ENCODE measurements at regions not wholly inside any gene's neighbourhood (a gene's known extent, or its start where the extent isn't known, plus 50 kb on each side); places are given as distances from the start of the nearest gene placed in this dataset.

GRCh38 chr5:142438573-142438972 is 113.8 kb upstream of the SPRY4 start:
- in situ Hi-C loops (cut with HindIII; ENCODE audit: low sequenced_read_pairs): no loop called here

GRCh38 chr5:142437563-142437962 is 112.7 kb upstream of the SPRY4 start:
- in situ Hi-C loops (cut with HindIII; ENCODE audit: low sequenced_read_pairs): no loop called here

GRCh38 chr5:142435410-142436115 is 110.7 kb upstream of the SPRY4 start:
- in situ Hi-C loops (cut with HindIII; ENCODE audit: low sequenced_read_pairs): no loop called here

GRCh38 chr5:142434322-142434612 is 109.4 kb upstream of the SPRY4 start:
- in situ Hi-C loops (cut with HindIII; ENCODE audit: low sequenced_read_pairs): no loop called here

GRCh38 chr5:142433526-142434321 is 108.9 kb upstream of the SPRY4 start:
- in situ Hi-C loops (cut with HindIII; ENCODE audit: low sequenced_read_pairs): no loop called here

- in situ Hi-C loops (cut with HindIII; ENCODE audit: low sequenced_read_pairs): no loop called here
Observed at GRCh38 chr5:142432961-142433360, 108.1 kb upstream of the SPRY4 start.

- in situ Hi-C loops (cut with HindIII; ENCODE audit: low sequenced_read_pairs): no loop called here
Observed at GRCh38 chr5:142432369-142432863, 107.6 kb upstream of the SPRY4 start.

- in situ Hi-C loops (cut with HindIII; ENCODE audit: low sequenced_read_pairs): no loop called here
Observed at GRCh38 chr5:142428773-142429473, 104.1 kb upstream of the SPRY4 start.

- in situ Hi-C loops (cut with HindIII; ENCODE audit: low sequenced_read_pairs): no loop called here
Observed at GRCh38 chr5:142428036-142428772, 103.4 kb upstream of the SPRY4 start.

- in situ Hi-C loops (cut with HindIII; ENCODE audit: low sequenced_read_pairs): no loop called here
Observed at GRCh38 chr5:142427529-142427928, 102.7 kb upstream of the SPRY4 start.

GRCh38 chr5:142427015-142427364 is 102.2 kb upstream of the SPRY4 start:
- in situ Hi-C loops (cut with HindIII; ENCODE audit: low sequenced_read_pairs): no loop called here

- in situ Hi-C loops (cut with HindIII; ENCODE audit: low sequenced_read_pairs): no loop called here
Observed at GRCh38 chr5:142426129-142427014, 101.6 kb upstream of the SPRY4 start.

- in situ Hi-C loops (cut with HindIII; ENCODE audit: low sequenced_read_pairs): no loop called here
Observed at GRCh38 chr5:142425286-142426065, 100.7 kb upstream of the SPRY4 start.

- in situ Hi-C loops (cut with HindIII; ENCODE audit: low sequenced_read_pairs): no loop called here
Observed at GRCh38 chr5:142422429-142422828, 97.6 kb upstream of the SPRY4 start.

GRCh38 chr5:142421621-142422397 is 97.0 kb upstream of the SPRY4 start:
- in situ Hi-C loops (cut with HindIII; ENCODE audit: low sequenced_read_pairs): no loop called here

- in situ Hi-C loops (cut with HindIII; ENCODE audit: low sequenced_read_pairs): no loop called here
Observed at GRCh38 chr5:142421228-142421617, 96.4 kb upstream of the SPRY4 start.

GRCh38 chr5:142420561-142421227 is 95.9 kb upstream of the SPRY4 start:
- in situ Hi-C loops (cut with HindIII; ENCODE audit: low sequenced_read_pairs): no loop called here

GRCh38 chr5:142412581-142412980 is 87.8 kb upstream of the SPRY4 start:
- in situ Hi-C loops (cut with HindIII; ENCODE audit: low sequenced_read_pairs): no loop called here

Measured in DLD1 (cell line).